ENCODE measurements at regions not wholly inside any gene's neighbourhood (a gene's known extent, or its start where the extent isn't known, plus 50 kb on each side); places are given as distances from the start of the nearest gene placed in this dataset.

- DNase-seq: no peak
Observed at GRCh38 chr17:13297183-13297582, 279.4 kb upstream of the ELAC2 start.

DNA sequence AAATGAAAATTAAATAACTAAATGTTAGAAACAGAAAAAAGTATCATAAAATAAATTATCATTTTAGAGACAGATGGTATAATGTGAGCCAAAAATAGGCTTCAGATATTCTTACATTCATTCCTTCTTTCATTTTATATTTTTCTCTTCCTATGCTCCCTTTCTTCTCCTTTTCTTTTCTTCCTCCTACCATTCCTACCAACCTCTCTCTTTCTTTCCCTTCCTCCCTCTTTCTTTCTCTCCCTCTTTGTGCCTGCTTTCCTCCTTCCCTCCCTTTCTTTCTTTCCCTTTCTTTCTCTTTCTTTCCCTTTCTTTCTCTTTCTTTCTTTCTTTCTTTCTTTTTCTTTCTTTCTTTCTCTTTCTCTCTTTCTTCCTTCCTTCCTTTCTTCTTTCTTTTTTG lies 275.6 kb upstream of the ELAC2 start:
- no peak for DNase-seq

GRCh38 chr17:13292291-13292690 lies 274.5 kb upstream of the ELAC2 start:
- no peak for DNase-seq

DNA sequence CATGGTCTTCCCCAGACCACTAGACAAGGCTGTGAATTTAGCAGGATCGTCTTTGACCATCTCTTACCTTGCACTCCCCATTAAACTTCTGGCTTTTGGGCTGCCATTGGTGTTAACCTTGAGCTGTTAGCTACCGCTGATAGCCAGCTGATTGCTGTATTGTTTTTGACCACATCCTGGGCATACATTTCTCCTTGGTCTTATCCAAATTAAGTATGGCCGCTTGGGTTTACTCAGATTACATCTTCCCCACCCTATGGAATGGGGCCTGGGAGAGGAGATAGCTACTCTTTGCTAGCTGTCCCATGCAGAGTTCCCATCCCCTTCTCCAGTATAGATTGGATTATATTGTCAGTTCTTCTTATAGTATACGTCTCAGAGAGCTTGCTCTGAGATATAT lies 270.4 kb upstream of the ELAC2 start:
- no peak for DNase-seq

GRCh38 chr17:13287226-13287625 lies 269.4 kb upstream of the ELAC2 start:
- DNase-seq: no peak

GRCh38 chr17:13283606-13284005 lies 265.8 kb upstream of the ELAC2 start:
- DNase-seq: no peak

- no peak for DNase-seq
Observed at GRCh38 chr17:13281626-13282025, 263.8 kb upstream of the ELAC2 start.

- no peak for DNase-seq
Observed at GRCh38 chr17:13273806-13274205, 256.0 kb upstream of the ELAC2 start.

GRCh38 chr17:13272296-13272695 lies 254.5 kb upstream of the ELAC2 start:
- DNase-seq: no peak

GRCh38 chr17:13268791-13269595 lies 251.2 kb upstream of the ELAC2 start:
- DNase-seq: no peak

DNA sequence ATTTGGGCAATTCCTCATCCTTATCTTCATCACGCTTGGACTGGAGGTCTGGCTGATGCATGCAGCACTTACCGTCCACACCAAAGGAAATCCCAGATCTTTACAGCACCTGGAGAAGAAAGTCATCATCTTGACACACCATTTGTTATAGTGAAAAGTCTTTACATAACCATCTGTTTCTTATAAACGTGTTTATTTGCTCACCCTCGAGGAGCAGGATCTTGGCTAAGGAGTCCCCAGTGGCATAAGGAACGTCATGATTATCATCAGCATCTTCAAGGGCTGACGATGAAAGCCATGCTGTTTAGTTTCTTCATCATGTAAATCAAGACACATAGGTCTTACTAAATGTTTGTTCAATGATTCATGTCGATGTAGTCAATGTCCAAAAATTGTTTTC lies 248.8 kb upstream of the ELAC2 start:
- no peak for DNase-seq

DNA sequence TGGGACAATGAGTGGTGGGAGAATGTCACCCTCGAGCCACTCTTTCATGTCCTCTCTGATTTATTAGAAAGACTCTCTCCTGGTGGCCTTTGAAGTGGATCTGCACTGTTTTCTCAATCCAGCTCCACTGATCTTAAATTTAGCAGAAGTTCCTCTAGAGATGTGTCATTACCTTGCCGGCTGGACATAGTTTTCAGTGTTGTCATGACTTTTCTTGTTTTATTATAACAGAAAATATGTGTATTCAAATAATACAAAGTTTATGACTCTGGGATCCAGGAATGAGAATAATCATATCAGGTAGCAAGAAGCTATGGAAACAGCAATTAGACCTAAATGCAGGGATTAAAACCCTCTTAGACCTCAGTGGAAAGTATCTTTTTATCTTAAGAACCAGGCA lies 247.5 kb upstream of the ELAC2 start:
- no peak for DNase-seq

DNA sequence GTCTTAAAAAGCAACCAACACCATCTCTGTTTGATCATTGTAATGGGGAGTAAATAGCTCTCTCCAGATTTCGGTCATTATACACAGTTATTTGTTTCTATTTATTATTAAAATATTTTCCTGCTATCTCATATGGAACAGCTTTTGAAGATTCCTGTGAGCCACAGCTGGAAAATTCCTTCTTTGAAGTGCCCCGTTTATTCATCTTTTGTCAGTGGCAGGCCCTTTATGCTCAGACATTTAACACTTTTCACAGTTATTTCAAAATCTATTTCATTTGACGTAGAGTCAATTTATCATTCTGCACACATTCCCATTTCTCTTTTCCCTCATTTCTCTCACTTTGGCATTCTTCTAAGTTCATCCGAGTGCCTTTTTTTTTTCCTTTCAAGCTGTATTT lies 245.9 kb upstream of the ELAC2 start:
- no peak for DNase-seq

GRCh38 chr17:13256545-13256944 lies 238.7 kb upstream of the ELAC2 start:
- no peak for DNase-seq

DNA sequence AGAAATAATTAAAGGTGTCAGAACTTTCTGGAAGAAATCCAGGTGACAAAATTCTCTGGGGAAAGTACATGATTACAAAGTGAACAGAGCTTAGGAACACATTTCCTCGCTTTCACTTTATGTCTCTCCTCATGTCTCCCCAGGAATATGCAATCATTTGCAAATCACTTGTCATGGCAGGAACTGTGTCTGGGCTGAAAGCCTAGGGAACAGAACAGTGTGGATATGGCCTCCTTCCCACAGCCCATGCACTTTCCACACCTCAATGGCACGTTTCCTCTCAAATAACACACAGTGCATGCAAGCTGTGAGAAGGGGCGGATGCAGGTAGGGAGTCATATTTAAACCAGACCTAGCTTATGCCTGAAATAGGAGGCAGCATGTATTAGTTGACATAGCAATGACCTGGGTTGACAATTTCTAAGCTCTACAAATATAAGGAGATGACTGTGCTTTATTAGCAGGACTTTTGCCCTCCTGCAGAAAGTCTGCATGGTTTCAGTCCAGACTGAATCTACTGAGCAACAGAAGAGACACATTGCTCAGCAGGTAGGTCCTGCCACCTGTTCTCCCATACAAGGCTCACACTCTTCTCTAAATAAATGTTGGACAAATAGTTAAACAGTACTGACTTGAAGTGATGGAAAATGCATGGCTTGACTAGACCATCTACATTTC lies 236.0 kb upstream of the ELAC2 start:
- DNase-seq: no peak

DNA sequence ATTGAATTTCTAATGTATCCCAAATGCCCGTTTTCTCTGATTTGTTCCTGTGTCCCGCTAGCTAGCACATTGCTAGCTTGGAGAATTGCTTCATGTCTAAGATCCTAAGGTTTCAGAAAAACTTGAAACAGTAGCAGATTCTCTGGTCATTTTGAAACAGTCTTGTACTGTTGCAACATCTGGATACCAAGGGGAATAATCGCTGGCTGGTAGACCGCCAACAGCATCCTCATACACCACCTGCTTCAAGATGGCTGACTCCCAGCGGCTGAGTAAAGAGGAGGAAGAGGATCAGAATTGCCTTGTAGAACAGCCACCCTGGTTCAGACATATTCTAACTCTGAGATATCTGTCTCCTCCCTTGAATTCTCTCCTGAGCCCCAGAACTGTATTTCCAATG lies 226.7 kb upstream of the ELAC2 start:
- no peak for DNase-seq

DNA sequence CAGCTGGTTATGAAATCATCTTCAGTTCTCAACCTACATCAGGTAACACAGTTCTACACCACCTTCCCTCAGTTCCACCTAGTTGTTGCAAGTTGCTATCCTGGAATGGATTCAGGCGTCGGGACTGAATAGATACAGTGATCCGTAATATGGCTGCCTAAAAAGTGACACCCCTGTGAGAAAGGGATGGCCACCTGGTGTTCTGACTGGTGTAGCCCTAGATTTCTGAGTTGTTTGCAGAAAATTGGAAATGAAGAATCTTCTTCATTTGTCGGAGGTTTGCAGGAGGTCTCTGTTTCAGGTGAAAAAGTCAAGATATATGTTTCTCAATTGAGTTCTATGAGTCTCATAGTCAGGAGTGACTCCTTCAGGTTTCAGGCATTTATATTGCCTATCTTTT lies 225.8 kb upstream of the ELAC2 start:
- no peak for DNase-seq

DNA sequence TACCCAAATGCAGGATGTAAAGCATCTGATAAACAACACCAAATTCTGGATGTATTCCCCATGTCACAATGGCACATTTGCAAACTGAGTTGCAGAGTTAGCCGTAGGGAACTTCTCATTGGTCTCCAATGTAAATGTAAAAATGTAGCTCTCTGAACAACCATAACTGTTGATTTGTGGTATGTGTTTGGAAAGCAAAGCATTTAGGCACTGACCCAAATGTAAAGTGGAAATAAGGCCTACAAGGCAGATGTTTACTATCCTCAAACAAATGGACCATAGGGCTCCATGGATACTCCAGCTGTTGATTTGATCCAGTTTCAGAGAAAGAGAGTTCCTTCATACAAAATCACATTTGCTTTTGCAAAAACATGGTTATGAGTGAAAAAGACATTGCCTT lies 223.0 kb upstream of the ELAC2 start:
- DNase-seq: no peak

GRCh38 chr17:13230350-13231264 lies 212.8 kb upstream of the ELAC2 start:
- DNase-seq: no peak

GRCh38 chr17:13228225-13228624 lies 210.4 kb upstream of the ELAC2 start:
- DNase-seq: no peak

- no peak for DNase-seq
Observed at GRCh38 chr17:13222975-13223374, 205.1 kb upstream of the ELAC2 start.

GRCh38 chr17:13212860-13213259 lies 195.0 kb upstream of the ELAC2 start:
- no peak for DNase-seq

- DNase-seq: no peak
Observed at GRCh38 chr17:13209081-13209480, 191.3 kb upstream of the ELAC2 start.

Data from suppressor macrophage (primary cell).